Trophoblast cell (in vitro differentiated cells and primary cell): ENCODE measurements at regions not wholly inside any gene's neighbourhood (a gene's known extent, or its start where the extent isn't known, plus 50 kb on each side); places are given as distances from the start of the nearest gene placed in this dataset.
A peak's percentile ranks its signal among the peaks of the same experiment; 100 is the strongest.

Experiments
- DNase-seq, 2 donors: peaks; one replicate each; pipeline ENCODE4 v3.0.0-alpha.2; 2016
- H2AFZ ChIP-seq: 2 replicates; pipeline ENCODE4 v1.6.1; 2013; ENCODE audit warnings: low read length, moderate library complexity, mild to moderate bottlenecking; ENCODE audit not compliant: insufficient read depth, poor library complexity
- H2AK5ac ChIP-seq: 2 replicates; pipeline ENCODE4 v1.6.1; 2013; ENCODE audit warnings: mild to moderate bottlenecking, low read length
- H2BK120ac ChIP-seq: 2 replicates; pipeline ENCODE4 v1.6.1; 2013; ENCODE audit warnings: low read length, mild to moderate bottlenecking, moderate library complexity; ENCODE audit not compliant: insufficient read depth, poor library complexity
- H2BK12ac ChIP-seq: 2 replicates; pipeline ENCODE4 v1.6.1; 2013; ENCODE audit warnings: mild to moderate bottlenecking, low read length, moderate library complexity
- H2BK5ac ChIP-seq: 2 replicates; pipeline ENCODE4 v1.6.1; 2013; ENCODE audit warnings: low read length, low read depth, moderate library complexity, mild to moderate bottlenecking; ENCODE audit not compliant: poor library complexity
- H3K14ac ChIP-seq: 2 replicates; pipeline ENCODE4 v1.6.1; 2013; ENCODE audit warnings: mild to moderate bottlenecking, low read length
- H3K18ac ChIP-seq: 2 replicates; pipeline ENCODE4 v1.6.1; 2013; ENCODE audit warnings: mild to moderate bottlenecking, low read length
- H3K23ac ChIP-seq: 2 replicates; pipeline ENCODE4 v1.6.1; 2013; ENCODE audit warnings: low read length
- H3K27ac ChIP-seq: 2 replicates; pipeline ENCODE4 v1.5.1; 2013; ENCODE audit warnings: low read depth, mild to moderate bottlenecking, inconsistent platforms, low read length, moderate library complexity
- H3K27me3 ChIP-seq: 2 replicates; pipeline ENCODE4 v1.6.1; 2013; ENCODE audit warnings: inconsistent platforms, mild to moderate bottlenecking, low read length, moderate library complexity; ENCODE audit not compliant: insufficient read depth
- H3K36me3 ChIP-seq, 2 experiments: 1 replicate in 1 of 2; 2 replicates in 1 of 2; pipeline ENCODE4 v1.6.1; 2013; ENCODE audit warnings: low read length in 2 of 2, mild to moderate bottlenecking in 2 of 2, moderate library complexity in 1 of 2; ENCODE audit not compliant: insufficient read depth in 2 of 2, control insufficient read depth in 1 of 2
- H3K4ac ChIP-seq: 2 replicates; pipeline ENCODE4 v1.6.1; 2013; ENCODE audit warnings: low read depth, mild to moderate bottlenecking, low read length, moderate library complexity
- H3K4me1 ChIP-seq, 2 experiments: 1 replicate in 1 of 2; 2 replicates in 1 of 2; pipeline ENCODE4 v1.6.1; 2013; ENCODE audit warnings: low read length in 2 of 2, mild to moderate bottlenecking in 2 of 2, moderate library complexity in 1 of 2; ENCODE audit not compliant: insufficient read depth in 2 of 2, control insufficient read depth in 1 of 2
- H3K4me2 ChIP-seq: 2 replicates; pipeline ENCODE4 v1.6.1; 2013; ENCODE audit warnings: inconsistent platforms, mild to moderate bottlenecking, low read length, moderate library complexity
- H3K4me3 ChIP-seq: 2 replicates; pipeline ENCODE4 v1.5.1; 2013; ENCODE audit warnings: mild to moderate bottlenecking, low read depth, low read length, inconsistent platforms
- H3K79me1 ChIP-seq: one replicate; pipeline ENCODE4 v1.6.1; 2013; ENCODE audit warnings: low read length
- H3K79me2 ChIP-seq: 2 replicates; pipeline ENCODE4 v1.6.1; 2013; ENCODE audit warnings: low read length, mild to moderate bottlenecking; ENCODE audit not compliant: control insufficient read depth, insufficient read depth, poor library complexity
- H3K9ac ChIP-seq: 2 replicates; pipeline ENCODE4 v1.6.1; 2013; ENCODE audit warnings: mild to moderate bottlenecking, low read length
- H3K9me3 ChIP-seq: 2 replicates; pipeline ENCODE4 v1.6.1; 2013; ENCODE audit warnings: low read depth, mild to moderate bottlenecking, control low read depth, inconsistent platforms, low read length; ENCODE audit not compliant: insufficient read depth
- H4K12ac ChIP-seq: 2 replicates; pipeline ENCODE4 v1.6.1; 2013; ENCODE audit warnings: low read depth, mild to moderate bottlenecking, low read length, moderate library complexity
- H4K8ac ChIP-seq: 2 replicates; pipeline ENCODE4 v1.6.1; 2013; ENCODE audit warnings: low read depth, mild to moderate bottlenecking, low read length, moderate library complexity
- H4K91ac ChIP-seq: one replicate; pipeline ENCODE4 v1.6.1; 2013; ENCODE audit warnings: low read depth, mild to moderate bottlenecking, low read length, moderate library complexity
- WGBS: extraction: QIAGEN DNeasy Blood & Tissue Kit; methylation state at CpG from one replicate; pipeline ENCODE4 v1.1.7; 2013; ENCODE audit warnings: missing lambda C conversion rate; ENCODE audit not compliant: insufficient read length, insufficient coverage; ENCODE audit errors: extremely low coverage; 5-methylcytosine and 5-hydroxymethylcytosine counted together

- H3K27ac ChIP-seq: no peak overlapping the region
- H3K23ac ChIP-seq: no peak overlapping the region
- no peak overlapping the region for H2AK5ac ChIP-seq
- no peak overlapping the region for H2BK5ac ChIP-seq
- DNase-seq: no peak
- H4K91ac ChIP-seq: peak overlapping the region; percentile 13
- no peak overlapping the region for H3K4me3 ChIP-seq
- no peaks in the 10 kb centered on the region for H3K79me2 ChIP-seq
- no peaks in the 10 kb centered on the region for H3K36me3 ChIP-seq
- no peaks in the 10 kb centered on the region for H3K27me3 ChIP-seq
- H3K18ac ChIP-seq: no peak overlapping the region
- no peak overlapping the region for H2AFZ ChIP-seq
- peaks cover 5% of the 10 kb centered on the region for H3K79me1 ChIP-seq
- no peak overlapping the region for H3K4ac ChIP-seq
- no peak overlapping the region for H4K12ac ChIP-seq
- no peak overlapping the region for H3K9ac ChIP-seq
- H4K8ac ChIP-seq: no peak overlapping the region
- WGBS: no CpG with 5 or more reads among the region's 5 CpGs
- no peak overlapping the region for H3K4me2 ChIP-seq
- peaks cover 16 to 25% of the 10 kb centered on the region in 2 experiments for H3K4me1 ChIP-seq
- no peak overlapping the region for H2BK120ac ChIP-seq
- H3K14ac ChIP-seq: no peak overlapping the region
- H3K9me3 ChIP-seq: no peaks in the 10 kb centered on the region
- peak overlapping the region; percentile 15 for H2BK12ac ChIP-seq
Measured at GRCh38 chr5:61638476-61638875, 306.4 kb downstream of the ZSWIM6 start.

GRCh38 chr5:61640179-61641021 lies 308.3 kb downstream of the ZSWIM6 start:
- no peaks in the 10 kb centered on the region for H3K27me3 ChIP-seq
- no peak overlapping the region for H2BK120ac ChIP-seq
- H3K4me2 ChIP-seq: no peak overlapping the region
- H2BK12ac ChIP-seq: no peak overlapping the region
- H2AFZ ChIP-seq: no peak overlapping the region
- no peaks in the 10 kb centered on the region for H3K36me3 ChIP-seq
- H3K4ac ChIP-seq: no peak overlapping the region
- no peaks in the 10 kb centered on the region for H3K79me2 ChIP-seq
- H3K14ac ChIP-seq: no peak overlapping the region
- peaks cover 16 to 25% of the 10 kb centered on the region in 2 experiments for H3K4me1 ChIP-seq
- H4K91ac ChIP-seq: no peak overlapping the region
- no peak overlapping the region for H3K27ac ChIP-seq
- WGBS: no CpG with 5 or more reads among the region's 7 CpGs
- H3K4me3 ChIP-seq: no peak overlapping the region
- H3K79me1 ChIP-seq: peaks cover 5% of the 10 kb centered on the region
- H3K9me3 ChIP-seq: no peaks in the 10 kb centered on the region
- no peak overlapping the region for H2AK5ac ChIP-seq
- H2BK5ac ChIP-seq: no peak overlapping the region
- no peak overlapping the region for H3K9ac ChIP-seq
- DNase-seq: no peak
- H4K12ac ChIP-seq: no peak overlapping the region
- no peak overlapping the region for H3K18ac ChIP-seq
- H3K23ac ChIP-seq: no peak overlapping the region
- no peak overlapping the region for H4K8ac ChIP-seq

- H3K23ac ChIP-seq: no peak overlapping the region
- no peak overlapping the region for H2AK5ac ChIP-seq
- H3K4ac ChIP-seq: no peak overlapping the region
- H3K18ac ChIP-seq: no peak overlapping the region
- H2AFZ ChIP-seq: no peak overlapping the region
- H3K4me3 ChIP-seq: peak overlapping the region; percentile 24
- H3K4me1 ChIP-seq: peaks cover 16 to 18% of the 10 kb centered on the region in 2 experiments
- no peak overlapping the region for H2BK120ac ChIP-seq
- peaks cover 5% of the 10 kb centered on the region for H3K79me1 ChIP-seq
- H4K12ac ChIP-seq: no peak overlapping the region
- no peak overlapping the region for H4K8ac ChIP-seq
- H3K27me3 ChIP-seq: no peaks in the 10 kb centered on the region
- H4K91ac ChIP-seq: no peak overlapping the region
- no peak overlapping the region for H3K9ac ChIP-seq
- no peak overlapping the region for H2BK5ac ChIP-seq
- WGBS: no CpG with 5 or more reads among the region's 7 CpGs
- DNase-seq: no peak
- no peak overlapping the region for H3K14ac ChIP-seq
- no peaks in the 10 kb centered on the region for H3K79me2 ChIP-seq
- no peaks in the 10 kb centered on the region for H3K9me3 ChIP-seq
- H2BK12ac ChIP-seq: no peak overlapping the region
- no peak overlapping the region for H3K4me2 ChIP-seq
- H3K27ac ChIP-seq: no peak overlapping the region
- no peaks in the 10 kb centered on the region for H3K36me3 ChIP-seq
Measured at GRCh38 chr5:61641748-61642565, 309.9 kb downstream of the ZSWIM6 start.

- H2AK5ac ChIP-seq: no peak overlapping the region
- H2BK120ac ChIP-seq: no peak overlapping the region
- H3K4ac ChIP-seq: no peak overlapping the region
- no peaks in the 10 kb centered on the region for H3K4me1 ChIP-seq
- no CpG with 5 or more reads among the region's 6 CpGs for WGBS
- no peak overlapping the region for H4K8ac ChIP-seq
- no peak overlapping the region for H3K9ac ChIP-seq
- H4K12ac ChIP-seq: no peak overlapping the region
- H3K36me3 ChIP-seq: no peaks in the 10 kb centered on the region
- H2AFZ ChIP-seq: no peak overlapping the region
- H3K4me2 ChIP-seq: no peak overlapping the region
- no peaks in the 10 kb centered on the region for H3K9me3 ChIP-seq
- no peak overlapping the region for H2BK12ac ChIP-seq
- no peak overlapping the region for H2BK5ac ChIP-seq
- H3K27me3 ChIP-seq: no peaks in the 10 kb centered on the region
- no peaks in the 10 kb centered on the region for H3K79me1 ChIP-seq
- no peak for DNase-seq
- no peak overlapping the region for H3K4me3 ChIP-seq
- H4K91ac ChIP-seq: no peak overlapping the region
- no peak overlapping the region for H3K14ac ChIP-seq
- no peaks in the 10 kb centered on the region for H3K79me2 ChIP-seq
- H3K18ac ChIP-seq: no peak overlapping the region
- H3K23ac ChIP-seq: no peak overlapping the region
- no peak overlapping the region for H3K27ac ChIP-seq
Measured at GRCh38 chr5:61647672-61648071, 315.6 kb downstream of the ZSWIM6 start.
